ENCODE measurements at regions not wholly inside any gene's neighbourhood (a gene's known extent, or its start where the extent isn't known, plus 50 kb on each side); places are given as distances from the start of the nearest gene placed in this dataset.

DNA sequence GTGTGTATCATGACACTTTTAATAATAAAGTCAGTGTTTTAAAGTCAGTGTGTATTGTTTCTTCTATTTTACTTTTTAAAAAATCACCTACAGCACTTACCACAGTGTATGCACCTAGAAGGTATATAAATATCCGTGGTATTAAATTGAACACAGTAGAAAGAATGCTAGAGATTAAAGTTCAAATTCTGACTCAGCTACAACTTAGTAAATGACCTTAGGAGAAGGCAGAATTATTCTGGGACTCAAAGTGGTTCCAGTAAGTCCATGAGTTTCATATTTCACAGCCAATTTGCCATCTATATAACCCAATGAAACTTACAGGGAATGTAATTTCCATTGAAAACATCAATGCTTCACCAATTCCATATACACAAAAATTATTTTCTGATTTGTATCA, 52.7 kb upstream of the MAP4 start:
- CTCF ChIA-PET: interaction anchor here (1.2 kb wide), 1 partner anchor 53 kb away, joined by 3 read pairs; the partner anchor contains the start of gene MAP4
- Histone ChIP-seq H3K36me3 (ENCODE audit: control insufficient read depth, insufficient read depth, low read length) (peaks cover 8% of the 10 kb centered on the region), H2BK20ac (ENCODE audit: low read depth, low read length) (no peak overlapping the region), H2AFZ (replicated peaks; ENCODE audit: low read length, poor library complexity) (no peak overlapping the region), H3K79me1 (ENCODE audit: low read depth in 1 of 2, low read length in 2 of 2) (peaks cover 6 to 67% of the 10 kb centered on the region in 2 experiments; a peak in 3 of 4 replicates), H3K4me3 (ENCODE audit: insufficient read depth, low read depth, low read length) (no peak overlapping the region), H2BK5ac (ENCODE audit: low read depth, low read length, poor library complexity, severe bottlenecking) (peak overlapping the region; percentile 65), H2AK5ac (ENCODE audit: low read depth, low read length) (no peak overlapping the region), H3K14ac (replicated peaks; ENCODE audit: low read depth, low read length) (no peak overlapping the region), H4K8ac (ENCODE audit: low read depth in 2 of 2, low read length in 2 of 2) (no peak overlapping the region), H3K4me1 (ENCODE audit: control insufficient read depth, insufficient read depth, low read length) (peaks cover 12% of the 10 kb centered on the region), H4K5ac (ENCODE audit: low read depth, low read length) (no peak overlapping the region), H3K27me3 (ENCODE audit: control insufficient read depth, insufficient read depth, low read length) (no peaks in the 10 kb centered on the region), H3K27ac (ENCODE audit: insufficient read depth, low read length) (no peak overlapping the region; the same call in 1 of the 2 replicates), H2BK120ac (ENCODE audit: low read depth, low read length) (no peak overlapping the region), H2BK15ac (ENCODE audit: low read depth, low read length) (no peak overlapping the region), H3K23ac (ENCODE audit: low read depth, low read length) (peak overlapping the region; percentile 54; the same call in 1 of the 2 replicates), H3K18ac (ENCODE audit: low read depth, low read length) (no peak overlapping the region), H3K4ac (ENCODE audit: low read depth, low read length) (no peak overlapping the region), H3K4me2 (ENCODE audit: low read depth, low read length) (peak overlapping the region; percentile 55; the same call in 1 of the 2 replicates), H3K9ac (ENCODE audit: low read depth, low read length) (no peak overlapping the region), H4K91ac (ENCODE audit: insufficient read depth, low read depth, low read length) (peak overlapping the region; percentile 65; the same call in 1 of the 2 replicates), H2AK9ac (replicated peaks; ENCODE audit: low read depth, low read length, poor library complexity) (no peak overlapping the region), H3K56ac (ENCODE audit: extremely low read depth, insufficient read depth, low read length) (no peak overlapping the region), H3K9me3 (ENCODE audit: control insufficient read depth, insufficient read depth, low read length) (no peaks in the 10 kb centered on the region), H4K20me1 (ENCODE audit: insufficient read depth, low read length) (peaks cover 99% of the 10 kb centered on the region), H3K9me1 (ENCODE audit: insufficient read depth, low read length) (peaks cover 28% of the 10 kb centered on the region)
- POLR2A ChIA-PET (ENCODE audit: unreplicated experiment): interaction anchor here (0.8 kb wide), 1 partner anchor 19 kb away, joined by 3 read pairs; no protein-coding TSS in a partner anchor
- no peak for DNase-seq
- TF ChIP-seq, protein P1, sequence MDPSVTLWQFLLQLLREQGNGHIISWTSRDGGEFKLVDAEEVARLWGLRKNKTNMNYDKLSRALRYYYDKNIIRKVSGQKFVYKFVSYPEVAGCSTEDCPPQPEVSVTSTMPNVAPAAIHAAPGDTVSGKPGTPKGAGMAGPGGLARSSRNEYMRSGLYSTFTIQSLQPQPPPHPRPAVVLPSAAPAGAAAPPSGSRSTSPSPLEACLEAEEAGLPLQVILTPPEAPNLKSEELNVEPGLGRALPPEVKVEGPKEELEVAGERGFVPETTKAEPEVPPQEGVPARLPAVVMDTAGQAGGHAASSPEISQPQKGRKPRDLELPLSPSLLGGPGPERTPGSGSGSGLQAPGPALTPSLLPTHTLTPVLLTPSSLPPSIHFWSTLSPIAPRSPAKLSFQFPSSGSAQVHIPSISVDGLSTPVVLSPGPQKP (IDR thresholded peaks at IDR 0.05; ENCODE audit: borderline replicate concordance, low read depth, low read length): no peak
- TF ChIP-seq CHD1 (IDR thresholded peaks at IDR 0.05; ENCODE audit: low read depth, low read length): no peak
- TF ChIP-seq SMC3 (IDR thresholded peaks at IDR 0.05; ENCODE audit: low read depth, low read length): no peak
- no peak for TF ChIP-seq POLR2A (IDR thresholded peaks at IDR 0.05; ENCODE audit: low read depth, low read length)
- TF ChIP-seq, protein P2, sequence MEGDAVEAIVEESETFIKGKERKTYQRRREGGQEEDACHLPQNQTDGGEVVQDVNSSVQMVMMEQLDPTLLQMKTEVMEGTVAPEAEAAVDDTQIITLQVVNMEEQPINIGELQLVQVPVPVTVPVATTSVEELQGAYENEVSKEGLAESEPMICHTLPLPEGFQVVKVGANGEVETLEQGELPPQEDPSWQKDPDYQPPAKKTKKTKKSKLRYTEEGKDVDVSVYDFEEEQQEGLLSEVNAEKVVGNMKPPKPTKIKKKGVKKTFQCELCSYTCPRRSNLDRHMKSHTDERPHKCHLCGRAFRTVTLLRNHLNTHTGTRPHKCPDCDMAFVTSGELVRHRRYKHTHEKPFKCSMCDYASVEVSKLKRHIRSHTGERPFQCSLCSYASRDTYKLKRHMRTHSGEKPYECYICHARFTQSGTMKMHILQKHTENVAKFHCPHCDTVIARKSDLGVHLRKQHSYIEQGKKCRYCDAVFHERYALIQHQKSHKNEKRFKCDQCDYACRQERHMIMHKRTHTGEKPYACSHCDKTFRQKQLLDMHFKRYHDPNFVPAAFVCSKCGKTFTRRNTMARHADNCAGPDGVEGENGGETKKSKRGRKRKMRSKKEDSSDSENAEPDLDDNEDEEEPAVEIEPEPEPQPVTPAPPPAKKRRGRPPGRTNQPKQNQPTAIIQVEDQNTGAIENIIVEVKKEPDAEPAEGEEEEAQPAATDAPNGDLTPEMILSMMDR (conservative IDR thresholded peaks at IDR 0.05; ENCODE audit: low read depth, low read length): no peak
- TF ChIP-seq, protein P3, sequence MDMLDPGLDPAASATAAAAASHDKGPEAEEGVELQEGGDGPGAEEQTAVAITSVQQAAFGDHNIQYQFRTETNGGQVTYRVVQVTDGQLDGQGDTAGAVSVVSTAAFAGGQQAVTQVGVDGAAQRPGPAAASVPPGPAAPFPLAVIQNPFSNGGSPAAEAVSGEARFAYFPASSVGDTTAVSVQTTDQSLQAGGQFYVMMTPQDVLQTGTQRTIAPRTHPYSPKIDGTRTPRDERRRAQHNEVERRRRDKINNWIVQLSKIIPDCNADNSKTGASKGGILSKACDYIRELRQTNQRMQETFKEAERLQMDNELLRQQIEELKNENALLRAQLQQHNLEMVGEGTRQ (IDR thresholded peaks at IDR 0.05; ENCODE audit: low read depth, low read length): no peak
- no peak for TF ChIP-seq NFE2L2 (IDR thresholded peaks at IDR 0.05; ENCODE audit: low read depth, low read length)
- no peak for TF ChIP-seq BHLHE40 (IDR thresholded peaks at IDR 0.05; ENCODE audit: low read depth, low read length)
- TF ChIP-seq CEBPB (IDR thresholded peaks at IDR 0.05; ENCODE audit: low read depth, low read length): no peak
- TF ChIP-seq MAFK (IDR thresholded peaks at IDR 0.05; ENCODE audit: low read depth, low read length): no peak
- no peak for TF ChIP-seq MXI1 (IDR thresholded peaks at IDR 0.05; ENCODE audit: borderline replicate concordance, low read depth, low read length)
- TF ChIP-seq RFX5 (IDR thresholded peaks at IDR 0.05; ENCODE audit: low read depth, low read length): no peak
- TF ChIP-seq RAD21 (IDR thresholded peaks at IDR 0.05; ENCODE audit: low read length): no peak
- TF ChIP-seq FOS (IDR thresholded peaks at IDR 0.05; ENCODE audit: low read depth, low read length): no peak
- TF ChIP-seq RCOR1 (IDR thresholded peaks at IDR 0.05; ENCODE audit: insufficient replicate concordance, low read length): no peak
- TF ChIP-seq MAZ (IDR thresholded peaks at IDR 0.05; ENCODE audit: borderline replicate concordance, low read depth, low read length): no peak
- in situ Hi-C loops (cut with MboI; ENCODE audit: low sequenced_read_pairs): no loop called here
- WGBS, 2 experiments (ENCODE audit: extremely low coverage in 2 of 2, insufficient read length in 1 of 2): no CpG with 5 or more reads among the region's 1 CpG
- dilution Hi-C loops (cut with HindIII; ENCODE audit: low sequenced_read_pairs, unreplicated experiment): no loop called here
- ATAC-seq (ENCODE audit: low read depth): peak; percentile 27
- no TSS peak for BruUV-seq (replicated peaks)
- intact Hi-C loops (cut with micrococcal nuclease): no loop called here

All from IMR-90 (cell line).